IMR-90 (cell line): ENCODE measurements at regions not wholly inside any gene's neighbourhood (a gene's known extent, or its start where the extent isn't known, plus 50 kb on each side); places are given as distances from the start of the nearest gene placed in this dataset.

ENCODE experiments used
- ATAC-seq: fragments of 200-7000 bp; cut with Tn5 transposase; 2 replicates; pipeline ENCODE4 v1.9.1; 2020; ENCODE audit warnings: low read depth, mild to moderate bottlenecking, moderate library complexity
- BruUV-seq: library from RNA; stranded (reverse); fragments of 400-500 nt; replicated peaks from 2 replicates; lab custom pipeline; 2021; lab: Mats Ljungman, UMichigan
- CTCF ChIA-PET: fragments of 300-600 bp; formaldehyde crosslinking; extraction: SDS; loops from one replicate; lab custom pipeline; 2021; ENCODE audit warnings: antibody characterized with exemption; lab: Yijun Ruan, JAX
- POLR2A ChIA-PET: fragments of 300-600 bp; sonication (Branson Sonifier 250); formaldehyde crosslinking; loops from one replicate; lab custom pipeline; 2022; ENCODE audit warnings: antibody characterized with exemption; ENCODE audit not compliant: unreplicated experiment; lab: Charles Lee
- DNase-seq: peaks from one replicate; pipeline ENCODE4 v3.0.0; 2013
- H2AFZ ChIP-seq: replicated peaks from 2 replicates; pipeline ENCODE3; 2013; ENCODE audit warnings: low read length, mild to moderate bottlenecking; ENCODE audit not compliant: poor library complexity
- H2AK5ac ChIP-seq: 2 replicates; pipeline ENCODE4 v1.6.1; 2013; ENCODE audit warnings: low read depth, low read length, inconsistent platforms
- H2AK9ac ChIP-seq: replicated peaks from 2 replicates; pipeline ENCODE3; 2013; ENCODE audit warnings: mild to moderate bottlenecking, low read depth, low read length, moderate library complexity; ENCODE audit not compliant: poor library complexity
- H2BK120ac ChIP-seq: 2 replicates; pipeline ENCODE4 v1.6.1; 2013; ENCODE audit warnings: low read depth, low read length, inconsistent platforms
- H2BK15ac ChIP-seq: 3 replicates; pipeline ENCODE4 v1.6.1; 2013; ENCODE audit warnings: low read depth, low read length, inconsistent platforms
- H2BK20ac ChIP-seq: 2 replicates; pipeline ENCODE4 v1.6.1; 2013; ENCODE audit warnings: low read depth, mild to moderate bottlenecking, inconsistent platforms, low read length, moderate library complexity
- H2BK5ac ChIP-seq: 2 replicates; pipeline ENCODE4 v1.6.1; 2013; ENCODE audit warnings: mild to moderate bottlenecking, low read depth, low read length, inconsistent platforms; ENCODE audit not compliant: poor library complexity, severe bottlenecking
- H3K14ac ChIP-seq: replicated peaks from 2 replicates; pipeline ENCODE4 v1.6.1; 2013; ENCODE audit warnings: low read depth, low read length, inconsistent platforms
- H3K18ac ChIP-seq: 2 replicates; pipeline ENCODE4 v1.6.1; 2013; ENCODE audit warnings: low read depth, low read length, control low read depth
- H3K23ac ChIP-seq: 2 replicates; pipeline ENCODE4 v1.6.1; 2013; ENCODE audit warnings: low read depth, low read length, inconsistent platforms
- H3K27ac ChIP-seq: 2 replicates; pipeline ENCODE4 v1.5.1; 2013; ENCODE audit warnings: mild to moderate bottlenecking, control low read depth, low read length; ENCODE audit not compliant: insufficient read depth
- H3K27me3 ChIP-seq: 2 replicates; pipeline ENCODE4 v1.6.1; 2013; ENCODE audit warnings: low read length; ENCODE audit not compliant: control insufficient read depth, insufficient read depth
- H3K36me3 ChIP-seq: 2 replicates; pipeline ENCODE4 v1.6.1; 2013; ENCODE audit warnings: low read length, mixed read lengths; ENCODE audit not compliant: control insufficient read depth, insufficient read depth
- H3K4ac ChIP-seq: 2 replicates; pipeline ENCODE4 v1.6.1; 2013; ENCODE audit warnings: low read depth, low read length, inconsistent platforms
- H3K4me1 ChIP-seq: 2 replicates; pipeline ENCODE4 v1.6.1; 2013; ENCODE audit warnings: low read length, mixed read lengths; ENCODE audit not compliant: control insufficient read depth, insufficient read depth
- H3K4me2 ChIP-seq: 2 replicates; pipeline ENCODE4 v1.6.1; 2013; ENCODE audit warnings: low read depth, mild to moderate bottlenecking, control low read depth, low read length, moderate library complexity
- H3K4me3 ChIP-seq: 2 replicates; pipeline ENCODE4 v1.5.1; 2013; ENCODE audit warnings: low read depth, mild to moderate bottlenecking, control low read depth, low read length, moderate library complexity; ENCODE audit not compliant: insufficient read depth
- H3K56ac ChIP-seq: 2 replicates; pipeline ENCODE4 v1.6.1; 2013; ENCODE audit warnings: low read length, inconsistent platforms; ENCODE audit not compliant: insufficient read depth; ENCODE audit errors: extremely low read depth
- H3K79me1 ChIP-seq, 2 experiments: 2 replicates each; pipeline ENCODE4 v1.6.1; 2013; ENCODE audit warnings: low read length in 2 of 2, inconsistent platforms in 1 of 2, low read depth in 1 of 2
- H3K9ac ChIP-seq: 2 replicates; pipeline ENCODE4 v1.6.1; 2013; ENCODE audit warnings: low read depth, low read length, control low read depth
- H3K9me1 ChIP-seq: 2 replicates; pipeline ENCODE4 v1.6.1; 2013; ENCODE audit warnings: low read length, inconsistent platforms; ENCODE audit not compliant: insufficient read depth
- H3K9me3 ChIP-seq: 2 replicates; pipeline ENCODE4 v1.6.1; 2013; ENCODE audit warnings: low read length; ENCODE audit not compliant: control insufficient read depth, insufficient read depth
- H4K20me1 ChIP-seq: 2 replicates; pipeline ENCODE4 v1.6.1; 2013; ENCODE audit warnings: low read length, inconsistent platforms; ENCODE audit not compliant: insufficient read depth
- H4K5ac ChIP-seq: 2 replicates; pipeline ENCODE4 v1.6.1; 2013; ENCODE audit warnings: mild to moderate bottlenecking, low read depth, low read length, control low read depth
- H4K8ac ChIP-seq, 2 experiments: 2 replicates each; pipeline ENCODE4 v1.6.1; 2013; ENCODE audit warnings: low read depth in 2 of 2, low read length in 2 of 2, control low read depth in 1 of 2, inconsistent platforms in 1 of 2
- H4K91ac ChIP-seq: 2 replicates; pipeline ENCODE4 v1.6.1; 2013; ENCODE audit warnings: low read depth, low read length, inconsistent platforms; ENCODE audit not compliant: insufficient read depth
- BHLHE40 ChIP-seq: fragments of 150-350 bp; IDR thresholded peaks from 2 replicates; pipeline ENCODE4 v1.6.1; 2016; ENCODE audit warnings: mild to moderate bottlenecking, low read depth, low read length
- CEBPB ChIP-seq: IDR thresholded peaks from 2 replicates; pipeline ENCODE4 v1.6.1; 2012; ENCODE audit warnings: low read depth, low read length, improper control_type of control experiment
- CHD1 ChIP-seq: IDR thresholded peaks from 2 replicates; pipeline ENCODE4 v1.6.1; 2012; ENCODE audit warnings: low read depth, low read length, improper control_type of control experiment
- CTCF ChIP-seq: conservative IDR thresholded peaks from 2 replicates; pipeline ENCODE4 v1.5.1; 2012; ENCODE audit warnings: mild to moderate bottlenecking, low read depth, low read length, improper control_type of control experiment
- FOS ChIP-seq: fragments of 150-350 bp; IDR thresholded peaks from 2 replicates; pipeline ENCODE4 v1.6.1; 2016; ENCODE audit warnings: low read depth, low read length
- MAFK ChIP-seq: IDR thresholded peaks from 2 replicates; pipeline ENCODE4 v1.6.1; 2012; ENCODE audit warnings: low read depth, low read length, improper control_type of control experiment
- MAZ ChIP-seq: IDR thresholded peaks from 2 replicates; pipeline ENCODE4 v1.6.1; 2012; ENCODE audit warnings: low read depth, mild to moderate bottlenecking, low read length, improper control_type of control experiment, moderate library complexity, borderline replicate concordance
- MXI1 ChIP-seq: IDR thresholded peaks from 2 replicates; pipeline ENCODE4 v1.6.1; 2012; ENCODE audit warnings: low read depth, mild to moderate bottlenecking, low read length, moderate library complexity, borderline replicate concordance
- NFE2L2 ChIP-seq: fragments of 150-350 bp; IDR thresholded peaks from 2 replicates; pipeline ENCODE4 v1.6.1; 2016; ENCODE audit warnings: low read depth, mild to moderate bottlenecking, low read length
- POLR2A ChIP-seq: IDR thresholded peaks from 2 replicates; pipeline ENCODE4 v1.6.1; 2012; ENCODE audit warnings: mild to moderate bottlenecking, low read depth, low read length
- RAD21 ChIP-seq: IDR thresholded peaks from 2 replicates; pipeline ENCODE4 v1.6.1; 2012; ENCODE audit warnings: low read length, improper control_type of control experiment
- RCOR1 ChIP-seq: IDR thresholded peaks from 2 replicates; pipeline ENCODE4 v1.6.1; 2012; ENCODE audit warnings: mild to moderate bottlenecking, low read length, improper control_type of control experiment; ENCODE audit not compliant: insufficient replicate concordance
- RFX5 ChIP-seq: IDR thresholded peaks from 2 replicates; pipeline ENCODE4 v1.8.0; 2012; ENCODE audit warnings: low read depth, mild to moderate bottlenecking, low read length, moderate library complexity
- SMC3 ChIP-seq: fragments of 150-350 bp; IDR thresholded peaks from 2 replicates; pipeline ENCODE4 v1.6.1; 2016; ENCODE audit warnings: low read depth, mild to moderate bottlenecking, antibody characterized with exemption, low read length, moderate library complexity
- USF2 ChIP-seq: fragments of 150-350 bp; IDR thresholded peaks from 2 replicates; pipeline ENCODE4 v1.6.1; 2017; ENCODE audit warnings: mild to moderate bottlenecking, antibody characterized with exemption, low read length, low read depth
- WGBS, 2 experiments: methylation state at CpG; one replicate each; pipeline versions ENCODE4 v1.1.5 to v1.1.7; 2013; ENCODE audit warnings: missing lambda C conversion rate in 2 of 2; ENCODE audit not compliant: insufficient read length in 1 of 2; ENCODE audit errors: extremely low coverage in 2 of 2; 5-methylcytosine and 5-hydroxymethylcytosine counted together
- dilution Hi-C: fragments of 300-500 bp; cut with HindIII; formaldehyde crosslinking; loops from one replicate; pipeline ENCODE4 v1.14.3; 2018; ENCODE audit warnings: low sequenced_read_pairs; ENCODE audit not compliant: unreplicated experiment
- in situ Hi-C: fragments of 300-500 bp; cut with MboI; formaldehyde crosslinking; loops from 3 replicates; pipeline ENCODE4 v1.14.3; 2019; ENCODE audit warnings: low sequenced_read_pairs, inconsistent platforms, mixed read lengths
- intact Hi-C: fragments of 100-400 bp; cut with micrococcal nuclease; formaldehyde crosslinking; loops from 2 replicates; pipeline ENCODE4 v1.10.0; 2022

GRCh38 chr9:21683484-21684175 lies 118.8 kb upstream of the MTAP start:
- no CpG with 5 or more reads among the region's 4 CpGs for WGBS, 2 experiments
- intact Hi-C loops (no loop called here), in situ Hi-C loops (loop anchor here (25.0 kb wide), 1 partner anchor 104 kb away; no protein-coding TSS in a partner anchor), dilution Hi-C loops (no loop called here)
- POLR2A ChIA-PET, result no interaction called here
- no peaks in the 10 kb centered on the region for H4K20me1 ChIP-seq
- H3K79me1 ChIP-seq, result peaks cover 3 to 17% of the 10 kb centered on the region in 2 experiments; a peak in 2 of 4 replicates
- H4K91ac ChIP-seq, result no peak overlapping the region
- peaks cover 29% of the 10 kb centered on the region for H3K4me1 ChIP-seq
- H3K18ac ChIP-seq, result no peak overlapping the region; the same call in 1 of the 2 replicates
- H3K4me3 ChIP-seq, result no peak overlapping the region
- H3K36me3 ChIP-seq, result no peaks in the 10 kb centered on the region
- H3K14ac ChIP-seq, result no peak overlapping the region
- peak overlapping the region in 1 of 2 experiments; percentile 30; a peak in 1 of 4 replicates for H4K8ac ChIP-seq
- no peak overlapping the region; the same call in 1 of the 2 replicates for H4K5ac ChIP-seq
- no peak overlapping the region for H3K56ac ChIP-seq
- ATAC-seq, result no peak
- H2BK120ac ChIP-seq, result peak overlapping the region; percentile 53; the same call in 1 of the 2 replicates
- peak overlapping the region; percentile 7; the same call in 1 of the 2 replicates for H3K23ac ChIP-seq
- no peaks in the 10 kb centered on the region for H3K9me3 ChIP-seq
- no peak overlapping the region for H3K27ac ChIP-seq
- BruUV-seq, result no TSS peak
- peak overlapping the region; percentile 70; the same call in 2 of the 3 replicates for H2BK15ac ChIP-seq
- CTCF ChIA-PET, result interaction anchor here (1.4 kb wide), 1 partner anchor 22 kb away, joined by 4 read pairs; no protein-coding TSS in a partner anchor
- H3K9ac ChIP-seq, result no peak overlapping the region
- H2BK5ac ChIP-seq, result no peak overlapping the region
- no peak overlapping the region for H2AK5ac ChIP-seq
- H3K9me1 ChIP-seq, result peaks cover 17% of the 10 kb centered on the region
- no peak overlapping the region for H3K4ac ChIP-seq
- DNase-seq, result no peak
- H3K4me2 ChIP-seq, result no peak overlapping the region
- no peaks in the 10 kb centered on the region for H3K27me3 ChIP-seq
- peak overlapping the region; percentile 59; the same call in 1 of the 2 replicates for H2BK20ac ChIP-seq
- no peak overlapping the region for H2AFZ ChIP-seq
- no peak overlapping the region for H2AK9ac ChIP-seq
- TF ChIP-seq CEBPB (no peak), FOS (no peak), BHLHE40 (no peak), RCOR1 (no peak), MXI1 (no peak), RFX5 (no peak), RAD21 (no peak), SMC3 (no peak), CTCF (no peak), MAFK (no peak), NFE2L2 (no peak), POLR2A (no peak), MAZ (no peak), CHD1 (no peak), USF2 (no peak)
